ENCODE measurements at regions not wholly inside any gene's neighbourhood (a gene's known extent, or its start where the extent isn't known, plus 50 kb on each side); places are given as distances from the start of the nearest gene placed in this dataset.

DNA sequence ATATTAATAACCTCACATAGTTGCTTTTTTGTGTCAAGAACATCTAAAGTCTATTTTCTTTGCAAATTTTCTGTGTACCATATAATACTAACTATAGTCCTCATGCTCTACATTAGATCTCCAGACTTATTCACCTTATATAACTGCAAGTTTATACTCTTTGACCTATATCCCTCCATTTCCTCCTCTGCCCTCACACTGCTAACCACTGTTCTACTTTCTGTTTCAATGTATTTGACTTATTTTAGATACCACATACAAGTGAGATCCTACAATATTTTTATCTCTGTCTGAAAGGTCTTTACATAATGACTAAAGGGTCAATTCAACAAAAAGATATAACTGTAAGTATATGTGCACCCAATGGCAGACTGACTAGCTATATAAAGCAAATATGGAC is 789.7 kb upstream of the ZNF608 start:
- TF ChIP-seq, protein P1, sequence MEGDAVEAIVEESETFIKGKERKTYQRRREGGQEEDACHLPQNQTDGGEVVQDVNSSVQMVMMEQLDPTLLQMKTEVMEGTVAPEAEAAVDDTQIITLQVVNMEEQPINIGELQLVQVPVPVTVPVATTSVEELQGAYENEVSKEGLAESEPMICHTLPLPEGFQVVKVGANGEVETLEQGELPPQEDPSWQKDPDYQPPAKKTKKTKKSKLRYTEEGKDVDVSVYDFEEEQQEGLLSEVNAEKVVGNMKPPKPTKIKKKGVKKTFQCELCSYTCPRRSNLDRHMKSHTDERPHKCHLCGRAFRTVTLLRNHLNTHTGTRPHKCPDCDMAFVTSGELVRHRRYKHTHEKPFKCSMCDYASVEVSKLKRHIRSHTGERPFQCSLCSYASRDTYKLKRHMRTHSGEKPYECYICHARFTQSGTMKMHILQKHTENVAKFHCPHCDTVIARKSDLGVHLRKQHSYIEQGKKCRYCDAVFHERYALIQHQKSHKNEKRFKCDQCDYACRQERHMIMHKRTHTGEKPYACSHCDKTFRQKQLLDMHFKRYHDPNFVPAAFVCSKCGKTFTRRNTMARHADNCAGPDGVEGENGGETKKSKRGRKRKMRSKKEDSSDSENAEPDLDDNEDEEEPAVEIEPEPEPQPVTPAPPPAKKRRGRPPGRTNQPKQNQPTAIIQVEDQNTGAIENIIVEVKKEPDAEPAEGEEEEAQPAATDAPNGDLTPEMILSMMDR (IDR thresholded peaks at IDR 0.05), result no peak
- TF ChIP-seq POLR2A (IDR thresholded peaks at IDR 0.05) (no peak), EP300 (IDR thresholded peaks at IDR 0.05) (no peak), POLR2AphosphoS5 (IDR thresholded peaks at IDR 0.05) (no peak)

Measured in sigmoid colon (tissue), 4 donors.